Ectodermal cell (in vitro differentiated cells): ENCODE measurements at regions not wholly inside any gene's neighbourhood (a gene's known extent, or its start where the extent isn't known, plus 50 kb on each side); places are given as distances from the start of the nearest gene placed in this dataset.

Source experiments
- H3K27ac ChIP-seq: 2 replicates; pipeline ENCODE4 v1.7.0; 2013; ENCODE audit warnings: mild to moderate bottlenecking, low read depth, low read length; ENCODE audit not compliant: insufficient read depth, poor library complexity, severe bottlenecking
- H3K27me3 ChIP-seq: 2 replicates; pipeline ENCODE4 v1.7.0; 2013; ENCODE audit warnings: mild to moderate bottlenecking, low read length; ENCODE audit not compliant: insufficient read depth, control insufficient read depth, poor library complexity, severe bottlenecking
- H3K36me3 ChIP-seq: one replicate; pipeline ENCODE4 v1.7.0; 2013; ENCODE audit warnings: low read length; ENCODE audit not compliant: control insufficient read depth, insufficient read depth
- H3K4me1 ChIP-seq: one replicate; pipeline ENCODE4 v1.7.0; 2013; ENCODE audit warnings: low read length; ENCODE audit not compliant: control insufficient read depth, insufficient read depth
- H3K4me3 ChIP-seq: 2 replicates; pipeline ENCODE4 v1.7.0; 2013; ENCODE audit warnings: low read depth, low read length, control low read depth; ENCODE audit not compliant: insufficient read depth
- H3K9me3 ChIP-seq: 2 replicates; pipeline ENCODE4 v1.7.0; 2013; ENCODE audit warnings: mild to moderate bottlenecking, low read length, moderate library complexity; ENCODE audit not compliant: control insufficient read depth
- WGBS, 2 experiments: methylation state at CpG; one replicate each; pipeline ENCODE4 v1.1.7; 2013; ENCODE audit warnings: missing lambda C conversion rate in 2 of 2; 5-methylcytosine and 5-hydroxymethylcytosine counted together

- H3K4me3 ChIP-seq, result no peak overlapping the region
- no peaks in the 10 kb centered on the region for H3K36me3 ChIP-seq
- no peaks in the 10 kb centered on the region for H3K4me1 ChIP-seq
- H3K27me3 ChIP-seq, result no peaks in the 10 kb centered on the region
- WGBS, 2 experiments, result 92 to 97% methylated on average over 1 of the region's 1 CpG
- no peak overlapping the region for H3K27ac ChIP-seq
- no peaks in the 10 kb centered on the region for H3K9me3 ChIP-seq
These were observed 54.3 kb upstream of the CERS6 start for GRCh38 chr2:168401771-168402170.

DNA sequence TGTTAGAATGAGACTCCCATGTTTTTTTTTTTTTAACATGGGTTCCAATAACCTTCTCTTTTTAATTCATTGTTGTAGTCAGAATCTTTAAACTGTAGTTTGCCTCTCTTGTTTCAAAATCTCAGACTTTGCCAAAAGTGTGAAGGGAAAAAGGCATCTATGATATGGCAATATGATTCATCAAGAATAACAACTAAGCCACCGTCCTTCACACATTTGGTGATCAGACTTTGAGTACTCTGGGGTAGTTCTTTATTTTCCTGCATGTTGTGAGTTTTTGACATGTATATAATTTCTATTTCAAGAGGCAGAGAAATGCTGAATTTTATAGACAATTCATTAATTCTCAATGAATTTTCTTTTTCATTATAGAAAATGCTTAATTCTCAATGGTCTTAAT lies 53.5 kb upstream of the CERS6 start:
- H3K27me3 ChIP-seq, result no peaks in the 10 kb centered on the region
- H3K4me3 ChIP-seq, result no peak overlapping the region
- no peaks in the 10 kb centered on the region for H3K9me3 ChIP-seq
- H3K27ac ChIP-seq, result no peak overlapping the region
- H3K36me3 ChIP-seq, result no peaks in the 10 kb centered on the region
- WGBS, 2 experiments, result no CpG with 5 or more reads among the region's 1 CpG
- H3K4me1 ChIP-seq, result no peaks in the 10 kb centered on the region

GRCh38 chr2:168403736-168404135 lies 52.3 kb upstream of the CERS6 start:
- Histone ChIP-seq H3K27ac (no peak overlapping the region), H3K36me3 (no peaks in the 10 kb centered on the region), H3K27me3 (no peaks in the 10 kb centered on the region), H3K4me3 (no peak overlapping the region), H3K9me3 (no peaks in the 10 kb centered on the region), H3K4me1 (no peaks in the 10 kb centered on the region)
- WGBS, 2 experiments, result 86 to 88% methylated on average over 1 to 2 of the region's 2 CpGs

- no peaks in the 10 kb centered on the region for H3K27me3 ChIP-seq
- H3K36me3 ChIP-seq, result no peaks in the 10 kb centered on the region
- no peak overlapping the region for H3K27ac ChIP-seq
- 86 to 100% methylated on average over 2 of the region's 2 CpGs for WGBS, 2 experiments
- no peaks in the 10 kb centered on the region for H3K9me3 ChIP-seq
- no peak overlapping the region for H3K4me3 ChIP-seq
- H3K4me1 ChIP-seq, result no peaks in the 10 kb centered on the region
These were observed 51.3 kb upstream of the CERS6 start for GRCh38 chr2:168404764-168405163.
